Activated T-cell treated with anti-CD3 and anti-CD28 coated beads, Interleukin-2, amount 50 U/mL, for 4 hours (primary cell): ENCODE measurements at regions not wholly inside any gene's neighbourhood (a gene's known extent, or its start where the extent isn't known, plus 50 kb on each side); places are given as distances from the start of the nearest gene placed in this dataset.

Source experiments
- ATAC-seq, 2 donors: fragments of 200-7000 bp; cut with Tn5 transposase; one replicate each; pipeline ENCODE4 v1.10.0; 2021
- DNase-seq: peaks from one replicate; pipeline ENCODE4 v3.0.0-alpha.2; 2020
- H3K27me3 Mint-ChIP-seq: one replicate; pipeline ENCODE4 v1.8.0; 2021; ENCODE audit warnings: low read depth, mixed read lengths
- H3K36me3 Mint-ChIP-seq: one replicate; pipeline ENCODE4 v1.8.0; 2022; ENCODE audit warnings: mixed read lengths; ENCODE audit not compliant: insufficient read depth
- H3K4me1 Mint-ChIP-seq: one replicate; pipeline ENCODE4 v1.8.0; 2021; ENCODE audit warnings: low read depth, mixed read lengths
- H3K4me3 Mint-ChIP-seq: one replicate; pipeline ENCODE4 v1.8.0; 2021; ENCODE audit warnings: mild to moderate bottlenecking, moderate library complexity, mixed read lengths
- H3K9me3 Mint-ChIP-seq: one replicate; pipeline ENCODE4 v1.8.0; 2021; ENCODE audit warnings: mixed read lengths

DNA sequence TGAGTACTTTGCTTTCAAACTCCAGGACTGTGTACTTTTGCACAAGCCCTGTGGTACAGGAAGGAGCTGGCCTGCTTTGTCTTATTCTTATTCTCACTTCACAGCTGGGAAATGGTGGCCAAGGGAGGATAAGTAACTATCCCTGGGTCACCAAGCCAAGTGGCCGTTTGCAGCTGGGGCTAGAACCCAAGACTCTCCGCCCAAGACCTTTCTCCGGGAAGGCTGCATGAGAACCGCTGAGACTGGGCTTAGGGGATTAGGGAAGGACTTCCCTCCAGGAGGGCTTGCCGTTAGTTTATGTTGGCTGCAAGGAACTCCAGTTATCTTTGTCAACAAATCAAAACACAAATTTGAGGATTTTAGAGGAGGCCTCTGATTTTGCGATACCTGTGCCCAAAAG is 109.5 kb upstream of the ADRA1D start:
- H3K36me3 Mint-ChIP-seq = no peaks in the 10 kb centered on the region
- DNase-seq = no peak
- ATAC-seq = no peak
- H3K9me3 Mint-ChIP-seq = peaks cover under 1% of the 10 kb centered on the region
- peaks cover 22% of the 10 kb centered on the region for H3K27me3 Mint-ChIP-seq
- no peaks in the 10 kb centered on the region for H3K4me1 Mint-ChIP-seq
- H3K4me3 Mint-ChIP-seq = no peak overlapping the region

GRCh38 chr20:4352348-4352747 is 103.3 kb upstream of the ADRA1D start:
- H3K27me3 Mint-ChIP-seq = peaks cover 28% of the 10 kb centered on the region
- no peak overlapping the region for H3K4me3 Mint-ChIP-seq
- no peaks in the 10 kb centered on the region for H3K4me1 Mint-ChIP-seq
- H3K36me3 Mint-ChIP-seq = no peaks in the 10 kb centered on the region
- DNase-seq (no peak), ATAC-seq (no peak)
- H3K9me3 Mint-ChIP-seq = peaks cover 11% of the 10 kb centered on the region

DNA sequence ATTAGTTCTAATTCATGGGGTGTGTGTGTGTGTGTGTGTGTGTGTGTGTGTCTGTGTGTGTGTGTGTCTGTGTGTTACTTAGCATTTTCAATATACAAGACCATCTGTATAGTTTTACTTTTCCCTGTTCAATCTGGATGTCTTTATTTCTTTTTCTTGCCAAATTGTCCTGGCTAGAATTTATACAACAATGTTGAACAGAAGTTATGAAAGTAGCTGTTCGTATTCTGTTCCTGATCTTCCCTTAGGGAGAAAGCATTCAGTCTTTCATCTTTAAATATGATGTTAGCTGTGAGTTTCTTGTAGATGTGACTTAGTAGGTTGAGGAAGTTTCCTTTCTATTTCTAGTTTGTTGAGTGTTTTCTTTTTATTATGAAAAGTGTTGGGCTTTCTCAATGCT is 101.0 kb upstream of the ADRA1D start:
- Mint-ChIP-seq H3K27me3 (peaks cover 20% of the 10 kb centered on the region), H3K4me3 (no peak overlapping the region), H3K36me3 (no peaks in the 10 kb centered on the region), H3K4me1 (no peaks in the 10 kb centered on the region), H3K9me3 (peaks cover 11% of the 10 kb centered on the region)
- ATAC-seq = no peak
- no peak for DNase-seq

GRCh38 chr20:4344670-4345069 is 95.6 kb upstream of the ADRA1D start:
- Mint-ChIP-seq H3K27me3 (peaks cover 19% of the 10 kb centered on the region), H3K4me3 (no peak overlapping the region), H3K9me3 (no peaks in the 10 kb centered on the region), H3K36me3 (no peaks in the 10 kb centered on the region), H3K4me1 (no peaks in the 10 kb centered on the region)
- ATAC-seq = no peak
- no peak for DNase-seq

DNA sequence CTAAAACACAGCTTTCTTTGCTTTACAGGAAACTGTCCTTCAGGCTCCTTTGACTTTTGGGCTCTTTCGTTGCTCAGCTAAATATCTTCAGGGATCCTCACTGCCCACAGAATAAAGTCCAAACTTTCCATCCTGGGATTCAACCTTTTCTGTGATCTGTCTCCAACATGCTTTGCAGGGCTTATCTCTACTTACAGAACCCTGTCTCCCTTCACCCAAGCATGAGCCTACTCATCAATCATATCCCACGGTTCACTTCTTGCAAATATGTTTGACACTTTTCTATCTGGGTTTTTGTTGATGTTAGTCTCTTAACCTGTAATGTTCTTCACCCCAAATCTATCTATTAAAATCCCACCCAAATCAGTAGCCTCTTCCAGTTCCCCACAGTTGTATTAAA is 93.5 kb upstream of the ADRA1D start:
- Mint-ChIP-seq H3K36me3 (no peaks in the 10 kb centered on the region), H3K27me3 (peaks cover 21% of the 10 kb centered on the region), H3K4me1 (no peaks in the 10 kb centered on the region), H3K9me3 (no peaks in the 10 kb centered on the region), H3K4me3 (no peak overlapping the region)
- DNase-seq (no peak), ATAC-seq (no peak)

DNA sequence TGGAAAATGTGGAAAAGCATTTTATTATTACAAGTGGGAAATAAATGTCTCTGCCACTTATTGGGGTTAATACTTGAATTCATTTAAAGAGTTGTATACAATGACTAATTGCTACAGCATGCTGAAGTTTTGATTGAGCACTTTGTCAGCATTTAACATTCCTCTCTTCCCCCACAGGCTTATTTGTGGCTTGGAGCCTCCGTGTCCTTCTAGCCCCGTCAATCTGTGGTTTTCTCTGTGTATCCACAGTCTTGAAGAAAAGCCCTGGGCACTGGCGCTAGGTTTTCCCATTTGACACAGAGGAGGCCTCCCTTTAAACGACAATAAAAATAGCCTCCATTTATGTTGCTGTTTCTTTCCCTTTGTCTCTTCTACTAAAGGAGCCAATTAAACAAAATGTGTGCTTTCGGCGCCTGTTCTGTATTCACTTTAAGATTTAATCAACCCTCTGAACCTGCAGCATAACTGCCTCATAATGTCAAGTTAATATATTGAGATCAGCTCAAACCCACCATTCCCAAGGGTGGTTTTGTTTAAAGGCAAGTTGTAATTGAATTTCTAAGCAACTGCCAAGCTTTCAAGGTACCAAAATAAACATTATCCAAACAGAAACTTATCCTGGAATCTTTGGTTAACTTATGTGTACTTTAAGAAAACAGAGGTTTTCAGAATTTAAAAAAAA is 92.9 kb upstream of the ADRA1D start:
- Mint-ChIP-seq H3K4me1 (no peaks in the 10 kb centered on the region), H3K27me3 (peaks cover 21% of the 10 kb centered on the region), H3K36me3 (no peaks in the 10 kb centered on the region), H3K4me3 (no peak overlapping the region), H3K9me3 (no peaks in the 10 kb centered on the region)
- ATAC-seq = no peak
- no peak for DNase-seq

GRCh38 chr20:4335722-4336121 is 86.6 kb upstream of the ADRA1D start:
- H3K4me3 Mint-ChIP-seq = no peak overlapping the region
- peaks cover 33% of the 10 kb centered on the region for H3K27me3 Mint-ChIP-seq
- H3K4me1 Mint-ChIP-seq = no peaks in the 10 kb centered on the region
- DNase-seq = no peak
- no peaks in the 10 kb centered on the region for H3K9me3 Mint-ChIP-seq
- no peak for ATAC-seq
- no peaks in the 10 kb centered on the region for H3K36me3 Mint-ChIP-seq

DNA sequence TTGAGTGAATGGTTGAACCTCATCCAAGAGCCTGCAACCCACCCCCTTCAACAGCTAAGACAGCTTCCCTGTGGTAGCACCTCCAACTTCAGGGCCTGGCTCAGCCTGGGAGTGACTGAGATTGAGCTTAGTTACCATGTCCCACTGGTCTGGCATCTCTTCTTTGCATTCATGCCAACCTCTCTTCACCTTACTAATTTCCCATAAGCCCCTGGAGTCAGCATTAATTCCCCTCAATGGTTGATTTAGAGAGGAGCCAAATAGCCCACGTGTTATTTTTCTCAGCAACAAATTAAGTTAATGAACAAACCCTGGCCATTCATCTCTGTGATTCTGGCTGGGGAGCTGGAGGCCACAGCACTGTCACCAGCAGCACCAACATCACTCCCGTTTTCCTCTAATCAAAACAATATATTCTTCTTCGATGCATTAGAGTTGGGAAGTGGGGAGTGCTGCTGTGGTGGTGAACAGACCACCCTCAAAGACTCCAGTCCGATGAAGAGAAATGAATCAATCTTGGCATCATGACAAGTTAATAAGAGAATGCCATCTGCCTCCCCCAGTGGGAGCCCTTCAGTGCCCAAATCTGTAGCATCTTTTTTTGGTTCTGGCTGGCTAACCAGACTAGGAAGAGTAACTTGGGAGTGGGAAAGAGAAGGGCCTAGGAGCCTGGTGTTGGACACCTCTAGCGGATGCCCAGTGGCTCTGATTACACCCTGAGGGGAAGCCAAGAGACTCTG is 83.2 kb upstream of the ADRA1D start:
- DNase-seq (no peak), ATAC-seq (no peak)
- Mint-ChIP-seq H3K36me3 (no peaks in the 10 kb centered on the region), H3K4me3 (no peak overlapping the region), H3K9me3 (no peaks in the 10 kb centered on the region), H3K4me1 (no peaks in the 10 kb centered on the region), H3K27me3 (peaks cover 22% of the 10 kb centered on the region)

GRCh38 chr20:4330011-4330410 is 80.9 kb upstream of the ADRA1D start:
- ATAC-seq = no peak
- DNase-seq = no peak
- H3K27me3 Mint-ChIP-seq = peaks cover 20% of the 10 kb centered on the region

DNA sequence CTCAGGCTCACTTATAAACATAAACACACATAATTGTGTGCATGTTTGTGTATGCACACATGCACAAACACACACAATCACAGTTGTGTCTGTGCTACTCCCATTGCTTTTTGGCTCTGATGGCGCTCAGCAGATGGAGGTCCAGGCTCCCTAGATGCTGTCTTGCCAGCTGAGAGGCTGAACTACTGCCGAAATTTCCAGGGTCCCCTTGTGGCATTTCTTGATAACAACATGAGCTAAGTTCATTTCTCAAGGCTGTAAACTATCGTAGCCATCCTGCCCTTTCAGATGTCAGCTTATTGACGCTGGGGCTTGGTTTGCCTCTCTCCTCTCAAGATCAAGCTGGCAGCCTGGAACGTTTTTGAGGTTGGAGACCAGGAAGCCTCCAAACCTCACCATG is 80.1 kb upstream of the ADRA1D start:
- Mint-ChIP-seq H3K27me3 (peaks cover 20% of the 10 kb centered on the region), H3K4me3 (no peak overlapping the region), H3K9me3 (no peaks in the 10 kb centered on the region), H3K4me1 (no peaks in the 10 kb centered on the region), H3K36me3 (no peaks in the 10 kb centered on the region)
- DNase-seq (no peak), ATAC-seq (no peak)

More at GRCh38 chr20:4330011-4330410, 80.9 kb upstream of the ADRA1D start:
- no peaks in the 10 kb centered on the region for H3K36me3 Mint-ChIP-seq
- H3K9me3 Mint-ChIP-seq = no peaks in the 10 kb centered on the region
- H3K4me3 Mint-ChIP-seq = no peak overlapping the region
- no peaks in the 10 kb centered on the region for H3K4me1 Mint-ChIP-seq

DNA sequence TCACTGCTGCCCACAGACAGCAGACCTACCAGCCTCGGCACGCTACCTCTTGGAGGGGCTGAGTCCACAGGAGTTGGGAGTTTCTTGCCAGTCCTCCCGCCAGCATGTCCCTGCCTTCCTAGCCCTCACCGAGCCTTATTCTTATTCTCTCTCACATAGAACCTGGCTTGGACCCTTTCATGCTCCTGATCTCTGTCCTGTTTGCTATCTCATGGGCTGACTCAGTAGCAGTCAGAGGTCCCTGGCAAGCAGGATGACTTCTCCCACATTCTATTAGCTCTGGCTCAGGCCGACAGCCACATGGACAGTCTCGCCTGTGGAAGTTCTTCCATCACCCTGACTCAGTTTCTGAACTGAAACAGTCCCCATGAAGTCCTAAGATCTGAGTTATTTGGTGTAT is 79.5 kb upstream of the ADRA1D start:
- DNase-seq = no peak
- Mint-ChIP-seq H3K4me1 (no peaks in the 10 kb centered on the region), H3K4me3 (no peak overlapping the region), H3K9me3 (no peaks in the 10 kb centered on the region), H3K27me3 (peaks cover 14% of the 10 kb centered on the region), H3K36me3 (no peaks in the 10 kb centered on the region)
- ATAC-seq = no peak

DNA sequence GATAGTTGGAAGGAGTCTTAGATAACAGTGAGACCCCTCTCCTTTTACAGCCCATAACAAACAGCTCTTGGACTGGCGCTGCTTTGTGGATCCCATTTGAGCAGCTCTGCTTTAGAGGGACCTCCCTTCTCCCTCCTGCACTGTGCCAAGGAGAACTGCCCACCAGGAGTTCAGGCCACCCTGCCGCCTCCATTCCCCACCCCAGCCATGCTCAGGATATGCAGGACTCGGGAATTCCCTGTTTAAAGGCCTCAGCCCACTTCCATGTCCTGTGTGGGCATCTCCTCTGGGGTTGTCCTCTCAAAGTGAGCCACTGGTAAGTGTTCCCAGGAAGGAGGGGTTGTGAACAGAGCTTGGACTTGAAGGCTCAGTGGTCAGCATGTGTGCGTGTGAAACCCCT is 78.9 kb upstream of the ADRA1D start:
- DNase-seq = no peak
- Mint-ChIP-seq H3K9me3 (no peaks in the 10 kb centered on the region), H3K36me3 (no peaks in the 10 kb centered on the region), H3K4me1 (no peaks in the 10 kb centered on the region), H3K4me3 (no peak overlapping the region), H3K27me3 (peaks cover 11% of the 10 kb centered on the region)
- no peak for ATAC-seq

DNA sequence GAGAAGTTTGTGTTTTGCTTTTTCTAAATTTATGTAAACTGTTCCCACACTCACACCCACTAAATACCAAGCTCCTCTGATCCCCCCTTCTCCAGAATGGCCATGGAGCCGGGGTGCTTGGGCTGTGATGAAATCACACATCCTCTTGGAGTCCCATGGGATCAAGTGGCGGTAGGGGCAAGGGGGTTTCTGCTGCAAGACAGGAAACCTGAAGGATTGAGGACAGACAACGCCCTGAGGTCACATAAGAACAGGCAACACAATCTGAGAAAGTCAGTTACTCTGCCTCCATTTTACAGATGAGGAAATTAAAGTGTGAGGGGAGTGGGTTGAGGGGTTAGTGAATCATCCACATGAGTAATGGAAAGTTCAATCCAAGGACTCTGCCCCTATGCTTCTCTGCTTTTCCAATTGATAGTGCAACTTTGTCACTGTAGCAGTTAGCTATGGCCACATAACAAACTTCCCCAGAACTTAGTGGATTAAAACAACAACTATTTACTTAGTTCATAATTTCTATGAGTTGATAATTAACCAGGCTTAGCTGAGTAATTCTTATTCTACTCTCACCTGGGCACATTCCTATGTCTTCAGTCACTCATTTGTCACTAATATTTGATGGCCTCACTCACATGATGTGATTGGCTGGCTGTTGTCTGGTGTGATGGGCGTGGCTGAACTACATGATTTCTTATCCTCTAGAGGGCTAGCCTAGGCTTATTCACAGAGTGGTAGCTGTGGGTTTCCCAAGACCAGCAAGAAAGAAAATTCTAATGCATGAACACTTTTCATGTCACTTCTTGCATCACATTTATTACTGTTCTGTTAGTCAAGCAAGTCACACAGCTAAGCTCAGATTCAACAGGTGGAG is 77.3 kb upstream of the ADRA1D start:
- H3K4me3 Mint-ChIP-seq = no peak overlapping the region
- H3K27me3 Mint-ChIP-seq = peaks cover 8% of the 10 kb centered on the region
- H3K9me3 Mint-ChIP-seq = no peaks in the 10 kb centered on the region
- ATAC-seq (no peak), DNase-seq (no peak)
- no peaks in the 10 kb centered on the region for H3K36me3 Mint-ChIP-seq
- H3K4me1 Mint-ChIP-seq = no peaks in the 10 kb centered on the region

DNA sequence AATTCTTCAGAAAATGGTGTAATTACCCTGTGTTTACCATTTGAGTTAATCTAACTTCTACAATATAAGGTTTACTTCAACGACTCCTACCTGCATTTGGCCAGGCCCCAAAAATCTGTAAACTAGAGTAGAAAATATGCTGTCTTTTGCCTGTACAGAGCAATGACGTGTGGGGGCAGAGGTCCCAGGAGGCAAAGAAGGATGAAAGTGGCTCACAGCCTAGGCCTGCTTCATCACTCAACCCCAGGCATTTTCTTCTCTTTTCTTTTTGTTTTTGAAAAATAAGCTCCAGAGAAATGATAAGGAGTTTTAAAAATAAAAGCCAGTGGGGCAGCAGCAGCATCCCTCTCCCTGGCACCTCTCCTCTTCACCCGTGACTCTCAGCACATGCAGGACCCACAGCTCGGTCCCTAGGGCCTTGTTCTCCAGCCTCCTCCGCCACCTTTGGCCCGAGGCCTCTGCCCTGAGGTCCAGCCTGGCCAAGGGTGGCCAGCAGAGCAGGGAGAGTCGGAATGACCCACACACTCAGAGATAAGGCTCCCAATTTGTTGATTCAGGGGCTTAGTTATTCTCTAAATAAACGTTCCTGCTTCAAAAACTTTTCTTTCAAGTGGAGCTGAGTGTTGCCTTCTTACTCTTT is 76.6 kb upstream of the ADRA1D start:
- no peak for ATAC-seq
- Mint-ChIP-seq H3K36me3 (no peaks in the 10 kb centered on the region), H3K9me3 (no peaks in the 10 kb centered on the region), H3K27me3 (peaks cover 8% of the 10 kb centered on the region), H3K4me3 (no peak overlapping the region), H3K4me1 (no peaks in the 10 kb centered on the region)
- no peak for DNase-seq
